ENCODE measurements at regions not wholly inside any gene's neighbourhood (a gene's known extent, or its start where the extent isn't known, plus 50 kb on each side); places are given as distances from the start of the nearest gene placed in this dataset.

GRCh38 chr2:222087998-222088397 lies 210.8 kb downstream of the PAX3 start:
- no peak for TF ChIP-seq EZH2 (IDR thresholded peaks at IDR 0.05; ENCODE audit: insufficient read depth, poor library complexity, severe bottlenecking)
- no peak for TF ChIP-seq EZH2phosphoT487 (IDR thresholded peaks at IDR 0.05; ENCODE audit: insufficient read depth, low read depth)
